Nephron progenitor cell (in vitro differentiated cells): ENCODE measurements at regions not wholly inside any gene's neighbourhood (a gene's known extent, or its start where the extent isn't known, plus 50 kb on each side); places are given as distances from the start of the nearest gene placed in this dataset.
A peak's percentile ranks its signal among the peaks of the same experiment; 100 is the strongest.

Experiments used
- DNase-seq: peaks from one replicate; pipeline ENCODE4 v3.0.0; 2021
- H3K27ac Mint-ChIP-seq: 2 replicates; pipeline ENCODE4 v1.8.0; 2021; ENCODE audit warnings: mild to moderate bottlenecking, moderate library complexity, mixed read lengths
- H3K27me3 Mint-ChIP-seq: 2 replicates; pipeline ENCODE4 v1.8.0; 2021; ENCODE audit warnings: mild to moderate bottlenecking, low read depth, mixed read lengths; ENCODE audit not compliant: poor library complexity
- H3K36me3 Mint-ChIP-seq: 2 replicates; pipeline ENCODE4 v1.8.0; 2021; ENCODE audit warnings: low read depth, mixed read lengths
- H3K4me1 Mint-ChIP-seq: 2 replicates; pipeline ENCODE4 v1.8.0; 2021; ENCODE audit warnings: mixed read lengths
- H3K4me3 Mint-ChIP-seq: 2 replicates; pipeline ENCODE4 v1.8.0; 2021; ENCODE audit warnings: mild to moderate bottlenecking, moderate library complexity, mixed read lengths
- H3K9me3 Mint-ChIP-seq: 2 replicates; pipeline ENCODE4 v1.8.0; 2021; ENCODE audit warnings: mild to moderate bottlenecking, moderate library complexity, mixed read lengths
- TF ChIP-seq, protein P1 (sequence below): fragments of 200-600 bp; sonication (generic); IDR thresholded peaks from 2 replicates; pipeline ENCODE4 v1.5.0; 2021; ENCODE audit warnings: antibody characterized with exemption

DNA sequence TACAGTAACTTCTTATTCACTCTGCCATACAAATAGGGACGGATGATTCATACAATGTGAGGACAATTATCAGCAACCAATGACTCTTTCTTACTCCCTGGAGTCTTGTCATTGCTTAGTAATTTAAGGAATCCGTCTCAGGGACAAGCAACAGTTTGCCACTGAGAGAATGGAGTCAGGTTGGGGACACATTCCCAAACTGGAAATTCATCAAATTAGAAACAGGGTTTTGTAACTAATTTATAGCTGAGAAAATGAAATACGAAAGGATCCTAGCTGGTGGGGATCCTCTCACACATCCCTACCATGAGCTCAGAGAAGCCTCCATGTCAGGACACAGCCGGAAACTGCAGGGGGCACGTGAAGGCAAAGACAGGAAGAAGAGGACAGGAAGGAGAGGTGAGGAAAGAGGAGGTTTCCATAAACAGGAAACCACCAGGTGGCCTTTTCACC is 50.4 kb upstream of the KDR start:
- Mint-ChIP-seq H3K27ac (peak overlapping the region; percentile 86), H3K9me3 (peaks cover 9% of the 10 kb centered on the region), H3K27me3 (peaks cover 2% of the 10 kb centered on the region), H3K4me1 (peaks cover 22% of the 10 kb centered on the region), H3K36me3 (no peaks in the 10 kb centered on the region), H3K4me3 (no peak overlapping the region)
- DNase-seq: no peak
- TF ChIP-seq, protein P1, sequence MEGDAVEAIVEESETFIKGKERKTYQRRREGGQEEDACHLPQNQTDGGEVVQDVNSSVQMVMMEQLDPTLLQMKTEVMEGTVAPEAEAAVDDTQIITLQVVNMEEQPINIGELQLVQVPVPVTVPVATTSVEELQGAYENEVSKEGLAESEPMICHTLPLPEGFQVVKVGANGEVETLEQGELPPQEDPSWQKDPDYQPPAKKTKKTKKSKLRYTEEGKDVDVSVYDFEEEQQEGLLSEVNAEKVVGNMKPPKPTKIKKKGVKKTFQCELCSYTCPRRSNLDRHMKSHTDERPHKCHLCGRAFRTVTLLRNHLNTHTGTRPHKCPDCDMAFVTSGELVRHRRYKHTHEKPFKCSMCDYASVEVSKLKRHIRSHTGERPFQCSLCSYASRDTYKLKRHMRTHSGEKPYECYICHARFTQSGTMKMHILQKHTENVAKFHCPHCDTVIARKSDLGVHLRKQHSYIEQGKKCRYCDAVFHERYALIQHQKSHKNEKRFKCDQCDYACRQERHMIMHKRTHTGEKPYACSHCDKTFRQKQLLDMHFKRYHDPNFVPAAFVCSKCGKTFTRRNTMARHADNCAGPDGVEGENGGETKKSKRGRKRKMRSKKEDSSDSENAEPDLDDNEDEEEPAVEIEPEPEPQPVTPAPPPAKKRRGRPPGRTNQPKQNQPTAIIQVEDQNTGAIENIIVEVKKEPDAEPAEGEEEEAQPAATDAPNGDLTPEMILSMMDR: no peak

DNA sequence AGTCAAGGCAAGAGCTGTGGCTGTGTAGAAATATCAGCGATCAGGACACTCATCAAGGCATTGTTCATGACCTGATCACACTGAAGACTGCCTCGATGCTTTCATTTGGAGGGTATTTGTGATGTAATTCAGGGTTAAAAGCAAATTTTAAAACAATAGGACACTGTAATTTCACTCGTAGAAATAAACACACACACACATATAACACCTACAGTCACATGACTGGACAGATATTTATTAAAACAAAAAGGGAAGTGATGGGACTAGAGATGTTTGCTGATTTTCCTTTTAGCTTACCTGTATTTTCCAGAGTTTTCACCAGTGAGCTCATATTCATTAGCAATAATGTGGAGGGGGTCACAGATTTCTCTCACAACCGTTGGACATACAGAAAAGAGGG is 51.1 kb upstream of the KDR start:
- H3K36me3 Mint-ChIP-seq: no peaks in the 10 kb centered on the region
- H3K27ac Mint-ChIP-seq: peak overlapping the region; percentile 86
- TF ChIP-seq, protein P1: no peak
- peaks cover 9% of the 10 kb centered on the region for H3K9me3 Mint-ChIP-seq
- H3K4me3 Mint-ChIP-seq: no peak overlapping the region
- peaks cover 1% of the 10 kb centered on the region for H3K27me3 Mint-ChIP-seq
- H3K4me1 Mint-ChIP-seq: peaks cover 29% of the 10 kb centered on the region
- DNase-seq: no peak

DNA sequence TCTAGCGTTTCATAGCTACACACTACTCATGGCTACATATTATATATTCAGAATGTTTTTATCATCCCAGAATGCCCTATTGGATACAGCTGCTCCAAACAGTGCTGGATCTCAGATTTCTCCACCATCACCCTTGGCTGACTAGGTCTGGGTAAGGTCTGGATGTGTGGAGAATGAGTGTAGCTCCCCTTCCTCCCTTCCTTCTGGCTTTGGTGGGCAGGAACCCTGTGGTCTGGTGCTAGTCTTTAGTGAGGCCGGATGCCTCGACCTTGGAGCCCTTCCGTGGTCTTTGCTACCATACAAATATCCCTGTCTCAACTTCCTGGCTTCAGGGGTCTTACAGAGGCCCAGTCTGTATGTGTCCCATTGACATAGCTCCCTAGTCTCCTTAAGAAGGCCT is 52.1 kb upstream of the KDR start:
- Mint-ChIP-seq H3K27ac (no peak overlapping the region), H3K36me3 (no peaks in the 10 kb centered on the region), H3K4me3 (no peak overlapping the region), H3K27me3 (no peaks in the 10 kb centered on the region), H3K9me3 (peaks cover 9% of the 10 kb centered on the region), H3K4me1 (peaks cover 38% of the 10 kb centered on the region)
- DNase-seq: no peak
- TF ChIP-seq, protein P1: no peak

DNA sequence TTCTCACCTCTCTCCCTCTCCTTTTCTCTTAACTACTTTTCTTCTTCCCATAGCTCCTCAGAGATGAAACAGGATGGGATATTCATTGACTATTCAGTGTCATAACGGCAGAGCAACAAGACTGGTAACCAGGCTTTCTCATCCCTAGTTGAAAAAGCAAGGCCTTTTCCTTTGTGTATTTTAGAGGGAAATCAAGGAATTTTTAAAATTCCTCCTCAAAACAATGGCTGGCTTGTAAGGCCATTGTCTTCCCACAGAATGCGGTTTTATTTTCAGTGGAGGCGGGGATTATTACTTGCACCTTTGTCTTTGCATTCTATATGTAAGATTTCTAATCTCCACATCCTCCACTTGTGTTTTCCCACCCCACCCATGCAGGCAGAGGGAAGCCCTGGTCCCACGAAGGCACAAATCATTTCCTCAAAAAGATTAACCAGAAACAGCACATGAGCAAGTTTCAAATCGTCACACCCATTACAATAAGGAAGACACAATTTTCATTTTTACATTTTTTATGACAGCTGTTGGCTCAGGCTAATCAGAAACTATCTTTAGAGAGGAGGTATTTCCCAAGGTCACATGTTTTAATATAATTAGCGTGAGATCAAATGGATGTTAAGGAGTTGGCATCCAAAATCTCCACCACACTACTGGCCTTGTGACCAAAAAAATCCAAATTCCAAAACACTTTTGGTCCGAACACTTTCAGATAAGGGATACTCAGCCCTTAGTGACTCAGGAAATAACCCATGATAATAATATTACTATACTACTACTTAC is 53.0 kb upstream of the KDR start:
- H3K4me1 Mint-ChIP-seq: peaks cover 41% of the 10 kb centered on the region
- no peak for DNase-seq
- H3K4me3 Mint-ChIP-seq: no peak overlapping the region
- TF ChIP-seq, protein P1: no peak
- H3K27me3 Mint-ChIP-seq: no peaks in the 10 kb centered on the region
- no peak overlapping the region for H3K27ac Mint-ChIP-seq
- no peaks in the 10 kb centered on the region for H3K36me3 Mint-ChIP-seq
- peaks cover 9% of the 10 kb centered on the region for H3K9me3 Mint-ChIP-seq

DNA sequence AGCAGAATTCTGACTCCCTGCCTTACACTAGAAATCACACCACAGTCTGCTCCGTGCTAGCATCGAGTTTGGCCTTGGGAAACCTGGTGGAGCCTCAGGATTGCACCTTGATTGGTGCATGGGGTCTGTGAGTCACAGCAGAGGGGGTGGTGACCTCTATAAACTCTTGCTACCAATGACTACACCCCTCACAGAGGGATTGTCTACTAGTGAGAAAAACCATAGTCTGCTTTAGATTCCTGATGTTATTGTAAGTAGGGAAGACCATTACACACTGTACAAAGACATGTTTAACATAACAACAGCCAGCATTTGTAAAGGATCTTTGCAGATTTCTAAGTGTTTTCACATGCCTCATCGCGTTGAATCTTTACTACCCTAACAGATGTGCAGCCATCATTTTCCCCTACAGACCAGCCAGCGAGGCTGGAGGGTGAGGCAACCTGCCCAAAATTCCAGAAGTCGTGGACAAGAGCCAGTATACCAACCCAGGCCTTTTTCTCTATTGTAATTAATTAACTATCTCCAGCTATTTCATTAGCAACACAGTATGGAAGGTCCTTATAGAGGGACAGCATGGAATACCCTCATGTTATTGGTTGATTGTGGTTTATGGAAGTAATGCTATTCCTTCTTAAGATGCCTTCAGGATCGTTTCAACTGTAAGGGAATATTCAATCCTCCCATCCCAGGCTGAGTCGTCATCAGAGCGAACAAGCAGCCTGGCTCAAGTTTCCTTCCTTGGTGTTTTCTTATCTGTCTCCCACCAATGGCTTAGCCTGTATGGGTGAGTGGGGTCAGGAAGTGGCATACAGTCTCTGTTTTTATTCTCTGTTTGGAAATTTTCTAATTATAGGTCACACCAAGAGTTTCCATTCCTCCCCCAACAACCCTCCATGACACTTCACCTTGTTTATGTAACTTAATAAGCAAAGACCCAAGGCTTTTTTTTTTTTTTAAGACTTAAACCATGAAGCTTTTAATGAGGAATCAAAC is 55.9 kb upstream of the KDR start:
- Mint-ChIP-seq H3K36me3 (no peaks in the 10 kb centered on the region), H3K27me3 (no peaks in the 10 kb centered on the region), H3K4me1 (peaks cover 58% of the 10 kb centered on the region), H3K4me3 (no peak overlapping the region), H3K9me3 (peaks cover 9% of the 10 kb centered on the region), H3K27ac (peak overlapping the region; percentile 91)
- TF ChIP-seq, protein P1: no peak
- DNase-seq: no peak
